Sigmoid colon (tissue), 4 donors: ENCODE measurements at regions not wholly inside any gene's neighbourhood (a gene's known extent, or its start where the extent isn't known, plus 50 kb on each side); places are given as distances from the start of the nearest gene placed in this dataset.

Source experiments
- CTCF ChIP-seq, 4 experiments: fragments of 450-650 bp in 3 of 4; fragments of 200-600 bp in 1 of 4; IDR thresholded peaks; one replicate each; pipeline ENCODE4 v1.5.1; 2016 to 2019; ENCODE audit warnings: antibody characterized with exemption in 4 of 4, mild to moderate bottlenecking in 3 of 4, moderate library complexity in 2 of 4
- EP300 ChIP-seq, 4 donors: sonication (generic); formaldehyde crosslinking; IDR thresholded peaks; one replicate each; pipeline ENCODE4 v1.6.1; 2017; ENCODE audit warnings: antibody characterized with exemption in 4 of 4
- POLR2A ChIP-seq, 2 donors: fragments of 450-650 bp; IDR thresholded peaks; one replicate each; pipeline ENCODE4 v1.6.1; 2016; ENCODE audit warnings: antibody characterized with exemption in 2 of 2, mild to moderate bottlenecking in 2 of 2, moderate library complexity in 2 of 2
- POLR2AphosphoS5 ChIP-seq, 4 donors: sonication (generic); formaldehyde crosslinking; IDR thresholded peaks; one replicate each; pipeline ENCODE4 v1.6.1; 2017; ENCODE audit warnings: antibody characterized with exemption in 4 of 4

GRCh38 chr2:83435989-83436388 lies 1023.1 kb downstream of the SUCLG1 start:
- TF ChIP-seq POLR2A (IDR thresholded peaks at IDR 0.05) (no peak), EP300 (IDR thresholded peaks at IDR 0.05) (no peak), CTCF (IDR thresholded peaks at IDR 0.05) (no peak), POLR2AphosphoS5 (IDR thresholded peaks at IDR 0.05) (no peak)
